PFSK-1 (cell line): ENCODE measurements at regions not wholly inside any gene's neighbourhood (a gene's known extent, or its start where the extent isn't known, plus 50 kb on each side); places are given as distances from the start of the nearest gene placed in this dataset.

Source experiments
- FOXP2 ChIP-seq: optimal IDR thresholded peaks from 2 replicates; pipeline ENCODE3; 2011; ENCODE audit warnings: borderline replicate concordance, control low read depth, inconsistent platforms; ENCODE audit not compliant: insufficient read depth; ENCODE audit errors: extremely low read length, extremely low read depth
- POLR2AphosphoS5 ChIP-seq: IDR thresholded peaks from 2 replicates; pipeline ENCODE4 v1.6.1; 2012; ENCODE audit warnings: low read depth, mild to moderate bottlenecking, control low read depth, low read length, moderate library complexity
- SIN3A ChIP-seq: IDR thresholded peaks from 2 replicates; pipeline ENCODE4 v1.6.1; 2012; ENCODE audit warnings: mild to moderate bottlenecking, low read length, moderate library complexity, borderline replicate concordance; ENCODE audit not compliant: insufficient read depth
- TAF1 ChIP-seq: IDR thresholded peaks from 2 replicates; pipeline ENCODE4 v1.6.1; 2012; ENCODE audit warnings: low read length, control low read depth, borderline replicate concordance; ENCODE audit not compliant: insufficient read depth
- TF ChIP-seq, protein P1 (sequence below), 2 experiments: IDR thresholded peaks; 2 replicates each; pipeline versions ENCODE4 v1.6.1 to v1.8.0; 2011 to 2012; ENCODE audit warnings: low read depth in 2 of 2, low read length in 2 of 2, control low read depth in 1 of 2, inconsistent platforms in 1 of 2, mild to moderate bottlenecking in 1 of 2, moderate library complexity in 1 of 2; ENCODE audit not compliant: insufficient read depth in 1 of 2

DNA sequence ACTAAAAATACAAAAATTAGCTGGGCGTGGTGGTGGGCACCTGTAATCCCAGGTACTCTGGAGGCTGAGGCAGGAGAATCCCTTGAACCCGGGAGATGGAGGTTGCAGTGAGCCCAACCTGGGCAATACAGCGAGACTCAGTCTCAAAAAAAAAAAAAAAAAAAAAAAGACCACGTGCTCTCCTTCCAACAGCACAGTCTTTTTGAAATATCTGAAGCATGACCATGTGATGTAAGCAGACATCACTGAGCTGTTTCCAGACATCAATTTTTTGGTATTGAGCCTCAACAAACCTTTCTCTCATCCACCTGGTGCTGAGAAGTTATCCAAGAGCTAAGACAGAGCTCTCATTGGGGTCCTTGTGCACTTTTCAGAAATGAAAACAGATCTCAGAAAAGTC lies 249.2 kb downstream of the FOXA2 start:
- TF ChIP-seq, protein P1, sequence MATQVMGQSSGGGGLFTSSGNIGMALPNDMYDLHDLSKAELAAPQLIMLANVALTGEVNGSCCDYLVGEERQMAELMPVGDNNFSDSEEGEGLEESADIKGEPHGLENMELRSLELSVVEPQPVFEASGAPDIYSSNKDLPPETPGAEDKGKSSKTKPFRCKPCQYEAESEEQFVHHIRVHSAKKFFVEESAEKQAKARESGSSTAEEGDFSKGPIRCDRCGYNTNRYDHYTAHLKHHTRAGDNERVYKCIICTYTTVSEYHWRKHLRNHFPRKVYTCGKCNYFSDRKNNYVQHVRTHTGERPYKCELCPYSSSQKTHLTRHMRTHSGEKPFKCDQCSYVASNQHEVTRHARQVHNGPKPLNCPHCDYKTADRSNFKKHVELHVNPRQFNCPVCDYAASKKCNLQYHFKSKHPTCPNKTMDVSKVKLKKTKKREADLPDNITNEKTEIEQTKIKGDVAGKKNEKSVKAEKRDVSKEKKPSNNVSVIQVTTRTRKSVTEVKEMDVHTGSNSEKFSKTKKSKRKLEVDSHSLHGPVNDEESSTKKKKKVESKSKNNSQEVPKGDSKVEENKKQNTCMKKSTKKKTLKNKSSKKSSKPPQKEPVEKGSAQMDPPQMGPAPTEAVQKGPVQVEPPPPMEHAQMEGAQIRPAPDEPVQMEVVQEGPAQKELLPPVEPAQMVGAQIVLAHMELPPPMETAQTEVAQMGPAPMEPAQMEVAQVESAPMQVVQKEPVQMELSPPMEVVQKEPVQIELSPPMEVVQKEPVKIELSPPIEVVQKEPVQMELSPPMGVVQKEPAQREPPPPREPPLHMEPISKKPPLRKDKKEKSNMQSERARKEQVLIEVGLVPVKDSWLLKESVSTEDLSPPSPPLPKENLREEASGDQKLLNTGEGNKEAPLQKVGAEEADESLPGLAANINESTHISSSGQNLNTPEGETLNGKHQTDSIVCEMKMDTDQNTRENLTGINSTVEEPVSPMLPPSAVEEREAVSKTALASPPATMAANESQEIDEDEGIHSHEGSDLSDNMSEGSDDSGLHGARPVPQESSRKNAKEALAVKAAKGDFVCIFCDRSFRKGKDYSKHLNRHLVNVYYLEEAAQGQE (IDR thresholded peaks at IDR 0.05; ENCODE audit: insufficient read depth in 1 of 2, low read depth in 2 of 2, low read length in 2 of 2) = no peak
- no peak for TF ChIP-seq POLR2AphosphoS5
- TF ChIP-seq FOXP2 = no peak
- no peak for TF ChIP-seq TAF1
- TF ChIP-seq SIN3A = no peak

DNA sequence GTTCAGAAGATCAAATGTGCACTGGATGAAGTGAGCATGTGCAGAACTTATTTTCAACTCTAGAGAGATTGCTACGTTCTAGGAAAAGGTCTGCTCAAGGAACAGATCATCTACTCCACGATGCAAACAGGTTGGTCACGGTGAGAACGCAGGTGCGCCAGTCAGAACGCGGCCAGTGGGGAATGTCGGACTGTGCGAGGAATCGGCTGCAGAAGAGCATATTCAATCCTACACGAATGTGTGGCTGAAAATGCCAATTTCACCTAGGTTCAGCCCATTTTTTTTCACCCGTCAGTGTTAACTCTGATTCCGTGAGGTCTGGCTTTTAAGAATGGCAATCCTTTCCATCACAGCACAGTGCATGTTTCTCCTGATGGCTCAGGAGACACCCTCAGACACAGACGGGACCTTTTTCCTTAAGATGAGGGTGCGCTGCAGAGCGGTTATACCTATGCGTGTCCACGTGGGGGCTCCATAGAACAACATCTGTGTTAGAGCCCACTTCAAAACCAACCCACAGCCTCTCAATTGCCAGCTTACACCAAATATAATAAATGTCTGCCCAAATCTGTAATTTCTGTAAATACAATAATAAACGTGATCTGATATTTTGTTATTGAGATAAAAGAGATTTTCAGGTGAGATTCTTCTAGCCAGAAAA lies 250.4 kb downstream of the FOXA2 start:
- TF ChIP-seq TAF1 = no peak
- TF ChIP-seq POLR2AphosphoS5 = no peak
- TF ChIP-seq, protein P1 (IDR thresholded peaks at IDR 0.05; ENCODE audit: insufficient read depth in 1 of 2, low read depth in 2 of 2, low read length in 2 of 2) = no peak

DNA sequence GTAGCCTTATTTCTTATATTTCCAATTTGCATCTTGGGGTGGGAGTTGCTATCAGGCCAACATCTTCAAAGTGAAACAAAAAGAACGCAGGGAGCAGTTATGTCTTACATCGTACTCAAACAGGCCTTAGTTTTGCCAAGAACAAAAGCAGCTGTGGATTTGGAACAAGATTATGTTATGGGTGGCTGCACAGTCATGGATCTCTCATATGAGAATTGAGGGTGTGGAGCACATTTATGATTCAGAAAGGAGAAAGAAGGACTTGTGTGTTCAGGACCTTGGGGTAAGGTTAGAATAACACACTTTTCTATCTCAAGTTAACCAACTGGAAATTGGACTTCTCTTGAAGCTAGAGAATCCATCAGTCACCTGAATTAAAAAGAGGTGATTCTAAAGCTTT lies 259.9 kb downstream of the FOXA2 start:
- TF ChIP-seq FOXP2 = no peak
- TF ChIP-seq, protein P1 (IDR thresholded peaks at IDR 0.05; ENCODE audit: insufficient read depth in 1 of 2, low read depth in 2 of 2, low read length in 2 of 2) = no peak
- TF ChIP-seq POLR2AphosphoS5 = no peak
- no peak for TF ChIP-seq TAF1
- no peak for TF ChIP-seq SIN3A

DNA sequence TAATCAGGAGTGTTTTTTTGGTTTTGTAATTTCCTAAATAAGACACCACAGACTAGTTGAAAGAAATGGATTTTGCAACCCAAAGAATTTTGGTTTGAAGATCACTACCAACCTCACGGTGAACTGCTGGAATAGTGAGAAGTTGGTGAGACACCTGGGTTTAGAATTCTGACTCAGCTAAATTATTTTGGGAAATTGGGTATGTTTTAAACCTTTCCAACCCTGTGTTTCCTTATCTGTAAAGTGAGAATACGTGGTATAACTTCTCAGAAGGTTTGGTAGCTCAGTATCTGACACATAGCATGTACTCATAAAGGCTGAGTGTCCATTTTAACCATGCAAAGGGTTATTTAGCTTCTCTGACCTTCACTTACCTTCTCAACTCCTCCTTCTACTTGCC lies 261.9 kb downstream of the FOXA2 start:
- no peak for TF ChIP-seq FOXP2
- no peak for TF ChIP-seq SIN3A
- TF ChIP-seq TAF1 = no peak
- no peak for TF ChIP-seq POLR2AphosphoS5
- TF ChIP-seq, protein P1 (IDR thresholded peaks at IDR 0.05; ENCODE audit: insufficient read depth in 1 of 2, low read depth in 2 of 2, low read length in 2 of 2) = no peak

DNA sequence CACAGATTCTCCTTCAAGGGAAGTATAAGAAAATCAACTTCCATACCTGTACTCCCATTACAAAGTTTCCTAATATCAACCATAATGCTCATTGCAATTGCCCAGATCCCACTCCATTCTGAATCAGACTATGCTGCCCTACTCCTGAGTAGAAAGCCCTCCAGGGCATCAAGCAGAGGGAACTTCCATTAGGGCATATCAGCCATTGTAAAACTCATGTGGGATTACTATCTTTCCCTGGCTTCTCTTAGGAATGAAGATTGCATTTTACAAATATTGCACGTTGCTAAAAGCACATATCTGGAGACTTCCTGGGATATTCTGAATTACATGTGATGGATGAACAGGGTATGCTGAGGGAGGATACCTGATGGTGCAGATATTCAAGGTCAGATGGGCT lies 263.2 kb downstream of the FOXA2 start:
- TF ChIP-seq, protein P1 (IDR thresholded peaks at IDR 0.05; ENCODE audit: insufficient read depth in 1 of 2, low read depth in 2 of 2, low read length in 2 of 2) = no peak
- TF ChIP-seq FOXP2 (no peak), TAF1 (no peak), POLR2AphosphoS5 (no peak), SIN3A (no peak)
